PC-9 (cell line): ENCODE measurements at regions not wholly inside any gene's neighbourhood (a gene's known extent, or its start where the extent isn't known, plus 50 kb on each side); places are given as distances from the start of the nearest gene placed in this dataset.

Experiments
- BruUV-seq: library from RNA; stranded (reverse); fragments of 400-500 nt; replicated peaks from 2 replicates; lab custom pipeline; 2021; lab: Mats Ljungman, UMichigan
- CTCF ChIA-PET: fragments of 300-600 bp; sonication (Branson Sonifier 250); formaldehyde crosslinking; loops from one replicate; lab custom pipeline; 2022; ENCODE audit warnings: antibody characterized with exemption; lab: Charles Lee
- POLR2A ChIA-PET: fragments of 300-600 bp; sonication (Branson Sonifier 250); formaldehyde crosslinking; loops from one replicate; lab custom pipeline; 2022; ENCODE audit warnings: antibody characterized with exemption; ENCODE audit not compliant: unreplicated experiment; lab: Charles Lee
- DNase-seq, 2 experiments: peaks; one replicate each; pipeline versions ENCODE4 v3.0.0 to v3.0.0-alpha.2; 2015 to 2022; ENCODE audit warnings: mixed read lengths in 1 of 2
- H2AFZ ChIP-seq: fragments of 200-600 bp; sonication (generic); 2 replicates; pipeline ENCODE4 v1.8.1; 2017; ENCODE audit warnings: antibody characterized with exemption
- H3F3A ChIP-seq: fragments of 200-600 bp; sonication (generic); 2 replicates; pipeline ENCODE4 v1.8.1; 2017; ENCODE audit warnings: antibody characterized with exemption, mild to moderate bottlenecking, low read depth; ENCODE audit not compliant: insufficient read depth
- H3K27ac ChIP-seq: fragments of 200-600 bp; sonication (generic); 2 replicates; pipeline ENCODE4 v1.6.1; 2016; ENCODE audit warnings: mixed run types
- H3K27me3 ChIP-seq: fragments of 200-600 bp; sonication (generic); 2 replicates; pipeline ENCODE4 v1.6.1; 2016; ENCODE audit warnings: low read depth, mixed run types; ENCODE audit not compliant: insufficient read depth
- H3K36me3 ChIP-seq: fragments of 200-600 bp; sonication (generic); 2 replicates; pipeline ENCODE4 v1.6.1; 2016; ENCODE audit warnings: low read depth, mixed run types
- H3K4me1 ChIP-seq: fragments of 200-600 bp; sonication (generic); replicated peaks from 2 replicates; pipeline ENCODE4 v1.6.1; 2016; ENCODE audit warnings: mixed run types; ENCODE audit not compliant: insufficient read depth
- H3K4me2 ChIP-seq: fragments of 200-600 bp; sonication (generic); 2 replicates; pipeline ENCODE4 v1.6.1; 2017; ENCODE audit warnings: mixed run types
- H3K4me3 ChIP-seq: fragments of 200-600 bp; sonication (generic); 2 replicates; pipeline ENCODE4 v1.6.1; 2016; ENCODE audit warnings: mixed run types
- H3K79me2 ChIP-seq: fragments of 200-600 bp; sonication (generic); 2 replicates; pipeline ENCODE4 v1.6.1; 2017; ENCODE audit warnings: low read depth, mixed run types
- H3K9me2 ChIP-seq: fragments of 200-600 bp; sonication (generic); 2 replicates; pipeline ENCODE4 v1.8.1; 2017; ENCODE audit warnings: mild to moderate bottlenecking; ENCODE audit not compliant: insufficient read depth
- H3K9me3 ChIP-seq: fragments of 200-600 bp; sonication (generic); 2 replicates; pipeline ENCODE4 v1.8.1; 2016; ENCODE audit warnings: low read depth; ENCODE audit not compliant: insufficient read depth
- H4K20me1 ChIP-seq: fragments of 200-600 bp; sonication (generic); 2 replicates; pipeline ENCODE4 v1.8.1; 2017; ENCODE audit not compliant: insufficient read depth
- EZH2 ChIP-seq: fragments of 200-600 bp; sonication (generic); IDR thresholded peaks from 2 replicates; pipeline ENCODE4 v1.8.0; 2017; ENCODE audit warnings: antibody characterized with exemption, low read depth
- intact Hi-C: fragments of 100-400 bp; cut with micrococcal nuclease; formaldehyde crosslinking; loops from one replicate; pipeline ENCODE4 v1.10.0; 2022; ENCODE audit not compliant: unreplicated experiment
- TF ChIP-seq, protein P1 (sequence below): fragments of 200-600 bp; sonication (generic); conservative IDR thresholded peaks from 2 replicates; pipeline ENCODE4 v1.6.1; 2017; ENCODE audit warnings: mixed run types, antibody characterized with exemption, mild to moderate bottlenecking, moderate library complexity

- no peaks in the 10 kb centered on the region for H3K9me3 ChIP-seq
- H3F3A ChIP-seq = no peaks in the 10 kb centered on the region
- H3K36me3 ChIP-seq = no peaks in the 10 kb centered on the region
- H3K9me2 ChIP-seq = no peaks in the 10 kb centered on the region
- peaks cover 84% of the 10 kb centered on the region for H3K27me3 ChIP-seq
- DNase-seq = no peak
- CTCF ChIA-PET = no interaction called here
- H2AFZ ChIP-seq = no peak overlapping the region
- H4K20me1 ChIP-seq = no peaks in the 10 kb centered on the region; the same call in 1 of the 2 replicates
- H3K4me1 ChIP-seq = no peaks in the 10 kb centered on the region
- no peaks in the 10 kb centered on the region for H3K79me2 ChIP-seq
- H3K4me3 ChIP-seq = no peak overlapping the region
- TF ChIP-seq EZH2 = no peak
- TF ChIP-seq, protein P1, sequence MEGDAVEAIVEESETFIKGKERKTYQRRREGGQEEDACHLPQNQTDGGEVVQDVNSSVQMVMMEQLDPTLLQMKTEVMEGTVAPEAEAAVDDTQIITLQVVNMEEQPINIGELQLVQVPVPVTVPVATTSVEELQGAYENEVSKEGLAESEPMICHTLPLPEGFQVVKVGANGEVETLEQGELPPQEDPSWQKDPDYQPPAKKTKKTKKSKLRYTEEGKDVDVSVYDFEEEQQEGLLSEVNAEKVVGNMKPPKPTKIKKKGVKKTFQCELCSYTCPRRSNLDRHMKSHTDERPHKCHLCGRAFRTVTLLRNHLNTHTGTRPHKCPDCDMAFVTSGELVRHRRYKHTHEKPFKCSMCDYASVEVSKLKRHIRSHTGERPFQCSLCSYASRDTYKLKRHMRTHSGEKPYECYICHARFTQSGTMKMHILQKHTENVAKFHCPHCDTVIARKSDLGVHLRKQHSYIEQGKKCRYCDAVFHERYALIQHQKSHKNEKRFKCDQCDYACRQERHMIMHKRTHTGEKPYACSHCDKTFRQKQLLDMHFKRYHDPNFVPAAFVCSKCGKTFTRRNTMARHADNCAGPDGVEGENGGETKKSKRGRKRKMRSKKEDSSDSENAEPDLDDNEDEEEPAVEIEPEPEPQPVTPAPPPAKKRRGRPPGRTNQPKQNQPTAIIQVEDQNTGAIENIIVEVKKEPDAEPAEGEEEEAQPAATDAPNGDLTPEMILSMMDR = no peak
- H3K4me2 ChIP-seq = no peak overlapping the region
- BruUV-seq = no TSS peak
- POLR2A ChIA-PET = no interaction called here
- intact Hi-C loops = no loop called here
- no peak overlapping the region for H3K27ac ChIP-seq
Measured at GRCh38 chr5:172561151-172561550, 79.9 kb upstream of the NEURL1B start.

DNA sequence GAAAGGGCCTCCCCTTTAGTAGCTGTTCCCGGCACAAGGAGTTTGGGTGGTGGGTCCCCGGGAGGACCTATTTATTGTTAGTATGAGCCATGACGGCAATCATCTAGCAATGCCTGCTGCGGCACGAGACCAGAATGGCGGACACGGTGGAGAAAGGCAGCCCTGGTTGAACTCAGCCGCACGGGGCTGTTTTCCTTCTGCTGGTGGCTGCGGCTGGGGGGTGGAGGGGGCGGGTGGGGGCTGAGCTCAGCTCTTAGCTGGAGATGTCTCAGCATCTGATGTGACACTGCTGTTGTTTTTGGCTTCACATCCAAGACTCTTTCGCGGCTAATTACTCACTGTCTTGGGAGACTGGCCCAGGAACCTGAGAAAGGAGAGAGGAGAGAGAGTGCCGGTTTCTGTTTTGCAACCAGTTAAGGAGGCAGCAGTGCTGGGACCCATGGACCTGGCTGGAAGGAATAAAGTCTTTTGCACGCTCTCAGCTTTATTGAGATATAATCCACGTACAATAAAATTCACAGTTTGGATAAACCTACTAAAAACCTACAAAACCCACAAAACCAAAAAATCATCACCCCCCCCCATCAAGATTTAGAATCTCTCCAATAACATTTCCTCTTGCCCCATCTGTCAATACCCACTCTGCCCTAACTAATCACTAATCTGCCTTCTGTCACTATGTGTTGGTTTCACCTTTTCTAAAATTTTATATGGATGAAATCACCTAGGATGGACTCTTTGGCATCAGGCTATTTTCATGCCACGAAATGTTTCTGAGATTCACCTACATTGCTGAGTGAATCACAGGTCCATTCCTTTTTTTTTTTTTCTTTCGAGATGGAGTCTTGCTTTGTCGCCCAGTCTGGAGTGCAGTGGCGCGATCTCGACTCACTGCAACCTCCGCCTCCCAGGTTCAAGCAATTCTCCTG, 81.8 kb upstream of the NEURL1B start:
- Histone ChIP-seq H3K4me3 (no peak overlapping the region), H4K20me1 (no peaks in the 10 kb centered on the region; the same call in 1 of the 2 replicates), H3K79me2 (no peaks in the 10 kb centered on the region), H3K36me3 (no peaks in the 10 kb centered on the region), H3F3A (no peaks in the 10 kb centered on the region), H3K9me3 (no peaks in the 10 kb centered on the region), H3K27ac (no peak overlapping the region), H2AFZ (no peak overlapping the region), H3K4me2 (no peak overlapping the region), H3K9me2 (no peaks in the 10 kb centered on the region), H3K27me3 (peaks cover 76% of the 10 kb centered on the region), H3K4me1 (no peaks in the 10 kb centered on the region)
- ChIA-PET CTCF (no interaction called here), POLR2A (no interaction called here)
- no TSS peak for BruUV-seq
- TF ChIP-seq, protein P1 = no peak
- no peak for TF ChIP-seq EZH2
- DNase-seq = no peak
- intact Hi-C loops = no loop called here

GRCh38 chr5:172558076-172558976, 82.7 kb upstream of the NEURL1B start:
- Histone ChIP-seq H3K79me2 (no peaks in the 10 kb centered on the region), H3K4me3 (no peak overlapping the region), H3K9me3 (no peaks in the 10 kb centered on the region), H4K20me1 (no peaks in the 10 kb centered on the region; the same call in 1 of the 2 replicates), H2AFZ (no peak overlapping the region), H3K9me2 (no peaks in the 10 kb centered on the region), H3K27ac (no peak overlapping the region), H3F3A (no peaks in the 10 kb centered on the region), H3K27me3 (peaks cover 76% of the 10 kb centered on the region), H3K4me2 (no peak overlapping the region), H3K4me1 (no peaks in the 10 kb centered on the region), H3K36me3 (no peaks in the 10 kb centered on the region)
- no peak for TF ChIP-seq EZH2
- TF ChIP-seq, protein P1 = no peak
- no TSS peak for BruUV-seq
- DNase-seq = no peak
- ChIA-PET POLR2A (no interaction called here), CTCF (no interaction called here)
- intact Hi-C loops = no loop called here
